ENCODE measurements at regions not wholly inside any gene's neighbourhood (a gene's known extent, or its start where the extent isn't known, plus 50 kb on each side); places are given as distances from the start of the nearest gene placed in this dataset.

DNA sequence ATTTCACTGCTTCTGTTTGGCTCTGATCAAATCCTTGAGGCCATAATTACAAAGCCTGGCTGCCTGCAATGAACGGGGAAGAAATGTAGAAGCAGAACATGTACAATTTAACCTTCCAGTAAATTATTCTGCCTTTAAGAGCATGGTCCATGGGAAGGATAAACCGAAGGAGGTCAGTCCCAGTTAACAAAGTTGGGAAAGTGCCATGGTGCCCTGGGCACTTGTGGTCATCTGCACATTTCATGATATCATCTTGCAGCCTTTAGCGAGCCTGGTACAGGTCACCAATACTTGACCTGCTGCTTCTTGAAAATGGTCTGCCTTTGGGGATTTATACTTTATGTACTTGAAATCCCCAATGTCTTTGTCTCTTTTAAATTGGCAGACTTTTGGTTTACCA, 175.9 kb upstream of the KITLG start:
- TF ChIP-seq POLR2AphosphoS5 (IDR thresholded peaks at IDR 0.05; ENCODE audit: borderline replicate concordance, low read depth, low read length) (no peak), EZH2 (IDR thresholded peaks at IDR 0.05) (no peak), FOXP2 (optimal IDR thresholded peaks at IDR 0.05; ENCODE audit: control extremely low read depth, extremely low read length, insufficient read depth) (no peak)

Measured in SK-N-MC (cell line).